Osteoblast (primary cell): ENCODE measurements at regions not wholly inside any gene's neighbourhood (a gene's known extent, or its start where the extent isn't known, plus 50 kb on each side); places are given as distances from the start of the nearest gene placed in this dataset.

ENCODE experiments used
- DNase-seq: peaks from one replicate; pipeline ENCODE4 v3.0.0; 2011; ENCODE audit warnings: low spot score, mixed read lengths; ENCODE audit not compliant: insufficient read length; ENCODE audit errors: missing footprints
- H2AFZ ChIP-seq: 2 replicates; pipeline ENCODE4 v1.6.0; 2011; ENCODE audit warnings: mild to moderate bottlenecking, low read length
- H3K27ac ChIP-seq: 2 replicates; pipeline ENCODE4 v1.5.1; 2011; ENCODE audit warnings: mild to moderate bottlenecking, low read depth, low read length, moderate library complexity
- H3K27me3 ChIP-seq: 2 replicates; pipeline ENCODE4 v1.6.0; 2012; ENCODE audit warnings: mild to moderate bottlenecking, control low read depth, inconsistent platforms, low read length, moderate library complexity; ENCODE audit not compliant: insufficient read depth
- H3K36me3 ChIP-seq: 2 replicates; pipeline ENCODE4 v1.5.1; 2011; ENCODE audit warnings: mild to moderate bottlenecking, low read length, control low read depth, moderate library complexity; ENCODE audit not compliant: insufficient read depth
- H3K4me1 ChIP-seq: 2 replicates; pipeline ENCODE4 v1.5.1; 2011; ENCODE audit warnings: mild to moderate bottlenecking, low read length, control low read depth, moderate library complexity; ENCODE audit not compliant: insufficient read depth
- H3K4me2 ChIP-seq: 2 replicates; pipeline ENCODE4 v1.6.0; 2011; ENCODE audit warnings: mild to moderate bottlenecking, low read length; ENCODE audit not compliant: insufficient read depth
- H3K4me3 ChIP-seq: fragments of 200-600 bp; sonication (generic); 3 replicates; pipeline ENCODE4 v1.5.1; 2012; ENCODE audit warnings: mild to moderate bottlenecking, low read length, inconsistent platforms; ENCODE audit not compliant: insufficient read depth
- H3K79me2 ChIP-seq: 2 replicates; pipeline ENCODE4 v1.6.0; 2012; ENCODE audit warnings: mild to moderate bottlenecking, low read length, control low read depth, inconsistent platforms; ENCODE audit not compliant: insufficient read depth
- H3K9me3 ChIP-seq: 2 replicates; pipeline ENCODE4 v1.5.1; 2011; ENCODE audit warnings: low read depth, low read length, control low read depth
- H4K20me1 ChIP-seq: 2 replicates; pipeline ENCODE4 v1.6.0; 2012; ENCODE audit warnings: mild to moderate bottlenecking, low read length, control low read depth; ENCODE audit not compliant: insufficient read depth
- TF ChIP-seq, protein P1 (sequence below): IDR thresholded peaks from 2 replicates; pipeline ENCODE4 v1.5.1; 2011; ENCODE audit warnings: mild to moderate bottlenecking, low read depth, low read length, moderate library complexity; ENCODE audit errors: extremely low read depth

DNA sequence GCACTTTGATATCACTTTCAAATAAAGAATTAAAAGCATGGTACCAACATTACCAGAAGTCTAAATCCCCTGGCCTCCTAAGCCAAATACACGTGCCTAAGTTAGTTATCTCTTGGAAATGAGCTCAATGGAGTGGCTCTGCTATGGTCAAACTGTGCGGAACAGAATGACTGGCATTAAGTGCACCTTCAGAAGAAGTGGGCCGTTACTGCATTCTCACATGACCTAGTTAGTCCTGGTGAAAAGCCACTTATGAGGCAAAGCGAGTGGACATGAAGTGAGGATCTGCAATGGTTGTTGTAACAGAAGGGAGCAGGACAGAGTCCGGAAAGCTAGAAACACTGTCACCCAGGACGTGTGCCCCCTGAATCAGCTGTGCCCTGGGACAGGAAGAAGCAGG lies 633.1 kb downstream of the IRX1 start:
- Histone ChIP-seq H4K20me1 (no peaks in the 10 kb centered on the region), H3K27ac (no peak overlapping the region), H3K9me3 (no peaks in the 10 kb centered on the region), H3K4me3 (no peak overlapping the region), H3K4me2 (no peak overlapping the region), H3K4me1 (no peaks in the 10 kb centered on the region), H3K36me3 (no peaks in the 10 kb centered on the region), H2AFZ (no peak overlapping the region), H3K79me2 (no peaks in the 10 kb centered on the region), H3K27me3 (no peaks in the 10 kb centered on the region)
- TF ChIP-seq, protein P1, sequence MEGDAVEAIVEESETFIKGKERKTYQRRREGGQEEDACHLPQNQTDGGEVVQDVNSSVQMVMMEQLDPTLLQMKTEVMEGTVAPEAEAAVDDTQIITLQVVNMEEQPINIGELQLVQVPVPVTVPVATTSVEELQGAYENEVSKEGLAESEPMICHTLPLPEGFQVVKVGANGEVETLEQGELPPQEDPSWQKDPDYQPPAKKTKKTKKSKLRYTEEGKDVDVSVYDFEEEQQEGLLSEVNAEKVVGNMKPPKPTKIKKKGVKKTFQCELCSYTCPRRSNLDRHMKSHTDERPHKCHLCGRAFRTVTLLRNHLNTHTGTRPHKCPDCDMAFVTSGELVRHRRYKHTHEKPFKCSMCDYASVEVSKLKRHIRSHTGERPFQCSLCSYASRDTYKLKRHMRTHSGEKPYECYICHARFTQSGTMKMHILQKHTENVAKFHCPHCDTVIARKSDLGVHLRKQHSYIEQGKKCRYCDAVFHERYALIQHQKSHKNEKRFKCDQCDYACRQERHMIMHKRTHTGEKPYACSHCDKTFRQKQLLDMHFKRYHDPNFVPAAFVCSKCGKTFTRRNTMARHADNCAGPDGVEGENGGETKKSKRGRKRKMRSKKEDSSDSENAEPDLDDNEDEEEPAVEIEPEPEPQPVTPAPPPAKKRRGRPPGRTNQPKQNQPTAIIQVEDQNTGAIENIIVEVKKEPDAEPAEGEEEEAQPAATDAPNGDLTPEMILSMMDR = no peak
- no peak for DNase-seq

DNA sequence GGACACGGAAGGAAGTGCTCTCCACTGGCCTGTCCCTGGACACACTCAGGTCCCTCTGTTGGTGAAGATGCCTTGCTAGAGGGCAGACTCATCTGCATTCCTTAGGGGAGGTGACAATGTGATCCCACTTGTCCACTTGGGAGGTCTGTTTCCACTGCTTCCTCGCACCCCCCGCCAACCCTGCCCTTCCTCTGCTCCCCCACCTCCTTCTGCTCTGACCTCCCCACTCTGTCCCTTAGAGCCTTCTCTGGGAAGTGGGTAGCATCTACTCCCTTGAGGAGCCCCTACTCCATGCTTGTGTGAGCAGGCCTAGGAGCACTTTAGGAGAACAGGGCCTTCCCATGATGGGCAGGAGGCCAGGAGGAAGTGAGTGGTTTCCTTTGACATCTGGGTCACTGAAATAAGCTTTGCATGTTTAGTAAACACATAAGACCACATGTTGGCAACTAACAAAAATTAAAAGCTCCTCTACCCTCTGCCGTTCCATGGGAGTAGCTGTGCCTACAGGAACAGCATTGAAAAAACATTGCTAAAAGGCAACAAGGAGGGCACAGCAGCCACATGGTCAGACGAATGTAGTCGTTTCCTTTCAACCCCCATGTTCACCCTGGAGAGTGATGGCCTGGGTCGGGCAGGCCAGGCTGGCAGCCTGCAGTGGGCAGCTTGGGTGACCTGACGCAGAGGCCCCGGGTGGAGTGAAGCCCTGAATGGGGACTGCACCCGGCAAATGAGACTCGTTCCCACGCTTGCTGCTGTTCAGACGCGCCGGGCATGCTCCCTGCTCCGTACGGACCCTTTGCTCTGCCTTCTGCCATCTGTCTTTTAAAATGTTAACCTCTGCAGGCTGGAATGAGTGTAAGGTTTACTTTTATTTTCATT lies 634.0 kb downstream of the IRX1 start:
- no peaks in the 10 kb centered on the region for H3K4me1 ChIP-seq
- DNase-seq = peak; percentile 43
- H3K36me3 ChIP-seq = no peaks in the 10 kb centered on the region
- TF ChIP-seq, protein P1 = no peak
- no peaks in the 10 kb centered on the region for H3K27me3 ChIP-seq
- H2AFZ ChIP-seq = no peak overlapping the region
- H3K27ac ChIP-seq = no peak overlapping the region
- no peak overlapping the region for H3K4me2 ChIP-seq
- H4K20me1 ChIP-seq = no peaks in the 10 kb centered on the region
- H3K9me3 ChIP-seq = no peaks in the 10 kb centered on the region
- H3K79me2 ChIP-seq = no peaks in the 10 kb centered on the region
- no peak overlapping the region for H3K4me3 ChIP-seq

DNA sequence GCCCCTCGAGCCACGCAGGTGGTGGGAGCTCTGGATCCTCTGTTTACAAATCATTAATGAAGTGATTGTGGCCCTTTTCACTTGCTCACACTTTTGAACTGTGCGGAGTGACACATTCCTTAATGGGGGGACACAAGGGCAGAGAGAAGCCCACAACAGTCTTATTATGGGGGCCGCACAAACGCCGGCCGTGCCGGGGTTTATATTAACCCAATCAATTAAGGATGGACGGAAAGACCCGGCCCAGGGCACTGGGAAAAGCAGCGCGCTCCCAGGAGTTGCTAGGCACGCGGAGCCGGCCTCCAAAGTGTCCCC lies 634.8 kb downstream of the IRX1 start:
- H2AFZ ChIP-seq = no peak overlapping the region

More for the DNA sequence above, 634.8 kb downstream of the IRX1 start:
- Histone ChIP-seq H3K4me1 (no peaks in the 10 kb centered on the region), H3K4me2 (no peak overlapping the region), H3K79me2 (no peaks in the 10 kb centered on the region), H3K36me3 (no peaks in the 10 kb centered on the region), H3K27me3 (no peaks in the 10 kb centered on the region), H3K27ac (no peak overlapping the region), H3K9me3 (no peaks in the 10 kb centered on the region), H4K20me1 (no peaks in the 10 kb centered on the region), H3K4me3 (no peak overlapping the region)
- no peak for DNase-seq
- TF ChIP-seq, protein P1 = no peak
